HUDEP-2 (cell line): ENCODE measurements at regions not wholly inside any gene's neighbourhood (a gene's known extent, or its start where the extent isn't known, plus 50 kb on each side); places are given as distances from the start of the nearest gene placed in this dataset.

Experiments
- DNase-seq, 76 experiments: peaks; one replicate each; lab custom pipeline; 2025; ENCODE audit not compliant: unreplicated experiment in 76 of 76; lab: John Stamatoyannopoulos, UW

DNA sequence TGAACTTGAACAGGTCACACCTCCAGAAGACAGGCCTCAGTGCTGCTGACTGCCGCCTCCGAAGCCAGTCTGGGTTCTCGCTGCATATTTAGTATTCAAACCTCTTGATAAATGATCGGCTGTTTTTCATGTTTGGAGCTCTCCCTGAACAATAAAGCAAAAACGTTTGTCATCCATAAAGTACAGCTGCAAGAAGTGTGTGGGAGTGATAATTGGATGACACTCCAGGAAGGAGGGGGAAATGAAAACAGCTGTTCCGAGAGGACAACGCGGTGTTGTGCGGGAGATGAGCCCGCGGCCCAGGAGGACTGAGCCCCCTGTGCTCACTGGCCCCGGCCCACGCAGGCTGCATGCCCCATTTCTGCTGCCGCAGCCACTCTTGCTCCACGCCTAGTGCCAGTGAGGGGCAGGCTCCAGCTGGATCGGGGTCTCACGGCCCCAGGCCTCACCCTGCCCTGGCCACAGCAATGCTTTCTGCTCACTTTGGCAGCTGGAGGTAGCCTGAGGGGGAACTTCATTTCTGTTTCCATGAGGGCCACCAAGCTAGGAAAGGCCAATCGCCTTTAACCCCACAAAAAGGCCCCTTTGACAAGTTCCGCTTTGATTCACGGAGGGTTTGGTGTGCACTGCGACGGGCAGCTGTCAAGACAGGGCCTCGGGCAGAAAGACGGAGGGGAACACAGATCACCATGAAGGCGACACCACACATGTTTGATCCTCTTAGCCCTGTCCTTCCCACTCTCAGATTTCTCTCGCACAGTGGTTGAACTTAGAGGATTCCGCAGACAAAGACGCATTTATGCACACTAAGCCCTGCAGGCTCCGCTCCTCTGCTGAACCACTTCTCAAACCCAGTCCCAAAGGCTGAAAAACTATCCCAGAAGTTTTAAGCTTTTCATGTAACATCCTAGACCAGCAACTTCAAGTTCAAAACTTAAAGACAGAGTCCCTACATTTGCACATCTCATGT, 537.6 kb downstream of the EFNB2 start:
- DNase-seq = no peak

- no peak for DNase-seq
Measured at GRCh38 chr13:105996391-105997025, 539.0 kb downstream of the EFNB2 start.

DNA sequence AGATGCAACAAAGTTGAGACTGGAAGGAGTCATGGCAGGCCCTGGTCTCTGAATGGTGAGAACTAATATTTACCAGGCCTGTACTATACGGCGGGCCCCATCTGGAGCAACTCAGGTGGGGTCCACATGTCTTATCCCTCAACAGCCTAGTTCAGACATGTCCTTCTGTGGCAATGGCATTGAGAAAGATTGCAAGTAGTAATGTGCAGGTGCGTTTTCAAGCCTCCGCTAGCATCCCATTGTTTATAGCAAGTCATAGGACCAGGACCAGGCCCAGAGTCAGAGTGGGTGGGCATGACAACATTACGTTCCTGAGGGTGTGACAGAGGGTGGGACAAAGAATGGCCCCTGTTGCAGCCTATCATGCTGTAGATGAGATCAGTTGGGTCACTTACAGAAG, 541.1 kb downstream of the EFNB2 start:
- no peak for DNase-seq

- DNase-seq = no peak
Measured at GRCh38 chr13:105991622-105992277, 543.7 kb downstream of the EFNB2 start.

GRCh38 chr13:105991131-105991530, 544.3 kb downstream of the EFNB2 start:
- no peak for DNase-seq

DNA sequence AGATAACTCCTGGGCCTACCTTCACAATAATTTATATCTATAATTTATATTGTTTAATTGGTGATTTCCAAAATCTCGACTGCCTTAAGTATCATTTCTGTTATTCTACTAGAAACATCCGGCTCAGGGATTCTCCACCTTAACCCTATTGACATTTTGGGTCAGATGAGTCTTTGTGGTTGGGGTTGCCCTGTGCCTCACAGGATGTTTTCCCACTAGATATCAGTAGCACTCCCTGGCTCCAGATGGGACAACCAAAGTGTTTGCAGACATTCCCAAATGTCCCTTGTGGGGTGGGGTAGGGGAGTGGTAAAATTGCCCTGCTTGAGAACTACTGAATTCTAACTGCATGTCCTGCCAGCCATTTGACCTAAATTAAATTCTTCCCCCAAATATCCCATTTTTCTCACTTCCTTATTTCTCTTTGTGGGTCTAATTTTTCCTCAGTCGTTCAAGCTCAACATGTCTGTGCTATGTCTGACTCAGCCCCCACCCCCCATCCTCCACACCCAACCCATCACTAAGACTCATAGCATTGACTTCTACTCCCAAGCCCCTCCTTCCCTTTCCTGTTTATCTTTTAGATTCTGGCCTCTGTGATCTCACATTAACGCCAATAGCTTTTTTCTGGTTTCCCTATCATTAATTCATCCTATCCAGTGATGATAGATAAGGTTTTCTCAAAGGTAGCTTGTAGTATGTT, 545.1 kb downstream of the EFNB2 start:
- no peak for DNase-seq

- DNase-seq = no peak
Measured at GRCh38 chr13:105984646-105985045, 550.8 kb downstream of the EFNB2 start.

GRCh38 chr13:105984236-105984635, 551.2 kb downstream of the EFNB2 start:
- DNase-seq = no peak

DNA sequence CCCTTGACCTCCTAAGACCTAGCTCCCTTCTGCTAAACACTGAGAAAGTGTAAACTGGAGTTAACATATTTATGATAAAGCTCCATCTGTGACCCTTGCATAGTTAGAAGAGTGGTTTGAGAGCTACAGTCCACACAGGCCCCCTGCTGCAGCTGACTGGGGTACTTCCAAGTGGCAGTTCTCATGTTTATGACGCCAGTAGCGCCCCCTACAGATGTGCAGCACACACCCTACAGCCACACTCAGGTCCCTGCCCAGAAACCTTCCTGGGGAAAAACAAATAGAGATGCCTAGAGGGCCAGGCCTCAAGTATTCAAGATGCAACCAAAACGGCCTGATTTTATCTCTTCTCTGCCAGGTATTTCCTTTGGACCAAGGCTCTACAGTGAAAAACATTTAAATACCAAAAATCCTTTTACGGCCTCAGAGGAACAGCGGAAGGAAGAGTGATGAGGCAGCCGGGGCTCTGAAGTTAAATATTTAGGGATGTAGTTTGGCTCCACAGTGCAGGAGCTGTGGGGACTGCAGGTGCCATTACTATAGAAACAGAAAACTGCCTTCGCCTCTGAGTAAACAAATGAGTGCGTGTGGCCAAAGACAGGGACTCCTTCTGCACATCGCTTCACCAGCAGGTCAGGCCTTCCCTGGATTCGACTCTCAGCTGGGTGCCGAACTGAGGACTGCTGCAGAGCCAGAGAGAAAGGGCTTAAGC, 553.1 kb downstream of the EFNB2 start:
- DNase-seq = no peak

DNA sequence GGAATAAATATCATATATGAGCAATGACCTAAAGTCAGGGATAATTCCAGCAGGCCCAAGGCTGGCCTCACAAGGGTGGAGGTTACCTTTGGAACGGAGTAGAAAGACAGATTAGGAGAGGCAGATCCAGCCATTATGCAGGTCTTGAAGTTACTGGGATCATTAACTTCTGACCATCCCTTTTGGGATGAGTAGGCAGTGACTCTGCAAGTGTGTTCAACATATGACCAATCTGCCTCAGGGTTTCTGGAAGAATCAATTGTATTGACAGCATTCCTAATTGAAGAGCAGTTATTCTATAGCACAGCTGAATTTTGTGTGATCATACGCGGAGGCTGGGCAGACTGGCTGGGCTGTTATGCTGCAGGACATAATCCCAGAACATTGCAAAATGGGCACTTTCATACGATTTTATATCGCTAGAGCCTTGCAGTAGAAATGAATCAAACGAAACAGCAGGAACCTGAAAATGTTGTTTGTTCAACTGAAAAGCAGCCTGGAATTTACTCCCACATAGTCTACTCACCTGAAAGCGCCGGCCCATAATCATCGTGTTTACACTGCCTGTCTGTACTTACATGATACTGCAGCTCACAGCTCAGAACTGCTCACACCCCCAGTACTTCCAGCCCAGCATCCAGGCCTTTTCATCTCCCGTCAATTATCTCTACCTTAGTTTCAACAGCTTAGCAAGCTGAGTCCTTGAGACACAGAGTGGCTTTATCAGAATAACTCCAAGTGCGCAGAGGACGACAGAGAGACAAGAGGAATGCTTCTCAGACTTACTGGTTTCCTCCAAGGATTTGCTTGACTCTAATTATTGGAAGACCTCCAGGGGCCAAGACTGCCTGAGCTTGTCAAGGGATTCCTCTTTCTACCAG, 556.1 kb downstream of the EFNB2 start:
- DNase-seq = no peak

DNA sequence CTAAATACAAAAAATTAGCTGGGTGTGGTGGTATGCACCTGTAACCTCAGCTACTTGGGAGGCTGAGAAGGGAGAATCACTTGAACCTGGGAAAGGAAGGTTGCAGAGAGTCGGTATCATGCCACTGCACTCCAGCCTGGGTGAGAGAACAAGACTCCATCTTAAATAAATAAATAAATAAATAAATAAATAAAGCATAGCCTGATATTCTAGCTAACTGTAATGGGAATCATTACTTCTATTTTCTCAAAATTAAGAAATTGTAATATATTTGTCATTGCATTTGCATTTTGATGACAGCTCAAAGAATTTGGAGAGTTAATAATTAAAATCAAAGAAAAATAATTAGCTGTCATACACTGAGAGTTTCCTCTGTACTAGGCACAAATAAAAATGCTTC, 561.1 kb downstream of the EFNB2 start:
- no peak for DNase-seq

DNA sequence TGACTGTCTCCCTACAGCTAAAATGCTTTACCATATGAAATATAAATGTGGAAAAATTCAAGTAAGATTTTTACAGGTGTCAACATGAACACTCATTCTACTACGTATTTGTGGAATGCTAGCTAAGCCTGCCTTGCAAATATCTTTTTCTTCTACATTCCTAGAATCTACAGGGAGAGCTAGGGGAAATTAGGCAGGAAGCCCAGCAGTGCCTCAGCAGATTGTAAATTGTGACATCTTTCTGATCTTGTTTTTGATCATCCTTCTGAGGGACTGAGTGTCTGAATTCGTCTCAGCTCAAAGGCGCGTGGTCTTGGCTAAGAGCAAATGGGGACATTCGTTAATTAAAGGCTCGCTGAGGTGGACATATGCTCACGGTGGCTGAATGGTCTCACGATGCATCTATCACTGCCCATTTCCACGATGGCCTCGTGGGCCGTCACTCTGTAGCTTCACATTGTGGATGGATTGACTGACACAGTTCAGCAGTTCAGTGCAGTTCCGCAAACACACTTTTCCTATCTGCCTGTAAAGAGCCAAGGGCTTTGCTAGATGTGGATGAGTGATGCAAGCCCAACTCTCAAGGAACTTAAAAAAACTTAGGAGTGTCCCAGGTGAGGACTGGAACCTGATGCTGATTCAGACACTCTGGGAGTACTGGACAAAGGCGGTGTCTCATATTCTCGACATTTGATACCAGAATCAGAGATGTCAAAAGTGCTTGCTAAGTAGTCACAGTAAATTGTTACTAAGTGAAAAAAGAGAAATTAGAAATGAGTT, 562.5 kb downstream of the EFNB2 start:
- no peak for DNase-seq

DNA sequence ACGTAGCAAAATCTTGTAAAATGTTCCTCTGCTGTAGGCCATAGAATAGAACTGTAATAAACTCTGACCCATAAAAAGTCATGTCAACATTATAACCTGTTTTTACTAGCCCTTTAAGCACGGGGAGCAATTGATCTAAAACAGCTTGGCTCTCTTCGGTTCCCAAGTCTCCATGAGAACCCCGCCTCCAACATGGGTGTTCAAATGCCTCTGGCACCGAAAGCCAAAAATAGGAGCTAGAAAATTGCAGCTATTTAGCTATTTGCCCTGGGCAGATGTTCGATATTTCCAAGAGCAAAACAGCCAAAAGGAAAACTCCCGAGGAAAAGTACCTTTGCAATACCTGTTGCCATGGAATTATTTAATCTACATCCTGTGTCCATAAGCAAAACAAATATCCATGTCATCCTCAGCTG, 563.1 kb downstream of the EFNB2 start:
- DNase-seq = no peak

- no peak for DNase-seq
Measured at GRCh38 chr13:105971738-105972137, 563.7 kb downstream of the EFNB2 start.

DNA sequence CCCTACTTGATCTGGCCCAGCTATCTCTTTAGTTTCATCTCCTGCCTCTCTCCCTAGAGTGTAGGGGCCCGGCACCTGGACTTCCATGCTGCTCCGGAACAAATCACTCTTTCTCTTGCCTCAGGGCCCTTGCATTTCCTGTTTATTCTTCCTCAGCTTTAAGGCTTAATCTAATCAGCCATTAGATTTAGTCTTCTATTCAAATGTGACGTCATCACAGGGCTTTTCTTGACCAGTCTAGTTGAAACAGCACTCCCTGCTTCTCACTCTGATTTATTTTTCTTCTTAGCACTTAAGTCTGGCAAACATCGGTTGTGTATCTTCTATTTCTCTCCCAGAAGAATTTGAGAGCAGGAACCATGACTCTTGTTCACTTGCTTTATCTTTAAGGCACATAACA, 564.1 kb downstream of the EFNB2 start:
- DNase-seq = no peak

DNA sequence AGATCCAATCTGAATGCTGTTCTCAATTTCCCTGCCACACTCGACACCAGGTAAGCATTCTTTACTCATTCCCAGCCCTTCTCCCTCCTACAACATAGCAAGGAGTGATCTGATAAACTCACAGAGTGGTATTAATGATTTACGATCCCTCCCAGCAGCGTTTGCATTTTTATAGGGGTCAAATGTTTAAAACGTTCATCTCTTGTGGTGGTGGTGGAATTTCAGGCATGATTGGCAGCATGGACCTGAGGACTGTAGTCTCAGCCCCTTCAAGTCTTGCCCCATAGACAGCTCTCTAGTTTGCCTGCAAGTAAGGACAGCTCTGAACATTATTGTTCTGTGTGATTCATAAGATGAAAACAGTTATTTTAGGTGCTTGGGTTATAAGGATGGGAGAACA, 565.7 kb downstream of the EFNB2 start:
- no peak for DNase-seq

- no peak for DNase-seq
Measured at GRCh38 chr13:105965910-105966309, 569.6 kb downstream of the EFNB2 start.

DNA sequence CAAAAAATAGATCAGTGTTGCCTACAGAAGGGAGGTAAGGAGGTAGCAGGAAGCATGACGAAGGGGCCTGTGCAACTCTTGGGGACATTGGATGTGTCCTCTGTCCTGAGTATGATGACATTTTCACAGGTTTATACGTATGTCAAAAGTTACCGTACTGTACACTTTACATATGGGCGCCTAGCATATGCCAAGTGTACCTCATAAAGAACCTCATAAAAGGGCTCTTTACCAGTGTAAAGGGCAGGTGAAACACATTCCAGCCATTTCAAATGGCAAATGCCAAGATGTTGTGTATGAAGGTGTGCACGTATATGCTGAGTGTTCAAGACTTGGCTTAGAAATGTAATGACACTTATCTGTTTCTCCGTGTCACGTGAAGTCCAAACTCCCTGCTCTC, 573.4 kb downstream of the EFNB2 start:
- no peak for DNase-seq

DNA sequence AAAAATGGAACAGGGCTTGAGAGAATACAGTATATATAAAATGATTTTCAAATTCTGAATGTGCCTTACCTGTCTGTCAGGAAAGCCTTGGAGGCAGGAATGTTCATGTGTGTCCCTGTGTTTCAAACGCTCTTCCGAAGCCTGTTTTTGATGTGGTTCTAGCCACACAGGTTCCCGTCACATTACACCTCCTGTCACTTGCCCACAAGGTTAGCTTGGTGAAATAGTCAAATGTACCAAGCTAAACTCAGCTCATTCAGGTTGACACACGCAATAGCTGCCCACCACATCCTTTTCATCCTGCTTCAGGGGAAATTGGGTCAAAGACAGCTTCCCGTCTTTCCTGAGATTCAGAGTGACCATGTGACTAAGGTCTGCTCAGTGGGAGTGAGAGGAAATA, 574.0 kb downstream of the EFNB2 start:
- DNase-seq = no peak
